HG02763 (cell line): ENCODE measurements at regions not wholly inside any gene's neighbourhood (a gene's known extent, or its start where the extent isn't known, plus 50 kb on each side); places are given as distances from the start of the nearest gene placed in this dataset.
"Not testable (repeated sequence)": the region's sequence is repeated elsewhere in the genome, so short reads cannot be mapped to it uniquely, and the experiment has no call there.

Experiments used
- ATAC-seq: cut with Tn5 transposase; IDR thresholded peaks from one replicate; pipeline ENCODE4 v1.9.1; 2021; ENCODE audit warnings: mild to moderate bottlenecking, moderate library complexity; ENCODE audit not compliant: unreplicated experiment

GRCh38 chr17:64800987-64801386 is 118.3 kb downstream of the LRRC37A3 start:
- not testable (repeated sequence) for ATAC-seq

DNA sequence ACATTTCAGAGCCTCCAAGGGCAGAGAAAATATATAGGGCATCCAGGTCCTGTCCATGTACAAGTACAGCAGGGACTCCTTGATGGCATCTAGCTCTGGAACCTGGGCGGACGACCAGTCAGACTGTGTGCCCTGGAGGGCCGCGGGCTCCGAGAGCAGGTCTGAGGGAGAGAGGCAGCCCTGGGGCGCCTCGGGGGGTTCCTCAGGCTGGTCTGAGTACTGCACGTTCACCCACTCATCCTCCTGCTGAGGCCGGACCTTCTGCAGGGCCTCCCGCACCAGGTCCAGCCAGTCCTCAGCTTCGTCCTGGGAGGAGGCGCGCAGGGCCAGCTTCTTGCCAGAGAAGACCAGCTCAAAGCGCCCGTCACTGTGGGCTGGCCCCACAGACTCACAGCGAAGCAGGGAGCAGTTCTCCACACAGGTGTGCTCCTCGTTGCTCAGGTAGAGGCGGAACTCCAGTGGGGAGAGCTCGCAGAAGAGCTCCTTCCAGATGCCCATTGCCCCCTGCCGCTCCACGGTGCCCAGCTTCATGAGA is 118.8 kb downstream of the LRRC37A3 start:
- ATAC-seq, result not testable (repeated sequence)

DNA sequence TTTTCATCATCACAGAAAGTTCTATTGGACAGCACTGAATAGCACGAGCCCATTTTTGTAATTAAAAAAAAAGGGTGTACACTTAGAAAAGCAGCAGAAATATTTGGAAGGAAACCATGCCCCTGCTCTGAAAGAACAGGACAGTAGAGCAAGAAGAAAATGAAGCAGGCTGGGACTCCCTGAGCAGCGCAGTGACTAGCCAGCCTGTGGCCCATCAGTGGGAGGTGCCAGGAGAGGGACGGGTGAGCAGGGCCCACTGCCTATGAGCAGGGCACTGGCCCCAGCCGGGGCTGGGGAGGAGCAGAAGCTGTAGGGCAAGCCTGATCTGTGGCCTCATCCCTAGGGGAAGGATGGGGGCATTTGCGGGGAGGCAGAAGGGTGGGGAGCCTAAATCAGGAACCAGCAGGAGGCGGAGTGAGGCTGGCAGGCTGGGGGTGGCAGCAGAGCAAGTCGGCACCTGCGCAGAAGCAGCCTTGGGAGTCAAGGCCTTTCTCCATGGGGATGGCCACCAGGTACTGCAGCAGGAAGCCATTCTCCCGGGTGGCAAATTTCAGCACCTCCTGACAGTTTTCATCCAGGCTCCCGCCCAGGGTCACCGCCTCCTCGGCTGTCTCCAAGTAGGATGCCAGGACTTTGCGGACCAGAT is 119.6 kb downstream of the LRRC37A3 start:
- ATAC-seq, result not testable (repeated sequence)

- ATAC-seq, result not testable (repeated sequence)
These were observed 120.3 kb downstream of the LRRC37A3 start for GRCh38 chr17:64798961-64799360.

DNA sequence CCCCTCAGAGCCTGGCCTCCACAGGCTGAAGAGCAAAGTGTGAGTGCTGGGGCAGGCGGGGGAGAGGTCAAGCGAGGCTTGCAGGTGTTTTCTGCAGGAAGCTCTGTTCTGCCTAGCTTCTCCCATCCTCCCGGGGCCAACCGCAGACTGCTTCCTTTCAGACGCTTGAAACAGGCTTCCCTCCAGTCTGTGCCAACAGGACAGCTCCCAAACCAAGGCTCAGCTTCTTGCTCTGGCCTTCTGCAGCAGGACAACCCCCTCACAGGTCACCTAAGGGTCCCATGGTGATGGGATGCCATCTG is 120.8 kb downstream of the LRRC37A3 start:
- peak; percentile 55 for ATAC-seq

- not testable (repeated sequence) for ATAC-seq
These were observed 121.4 kb downstream of the LRRC37A3 start for GRCh38 chr17:64797746-64798488.

DNA sequence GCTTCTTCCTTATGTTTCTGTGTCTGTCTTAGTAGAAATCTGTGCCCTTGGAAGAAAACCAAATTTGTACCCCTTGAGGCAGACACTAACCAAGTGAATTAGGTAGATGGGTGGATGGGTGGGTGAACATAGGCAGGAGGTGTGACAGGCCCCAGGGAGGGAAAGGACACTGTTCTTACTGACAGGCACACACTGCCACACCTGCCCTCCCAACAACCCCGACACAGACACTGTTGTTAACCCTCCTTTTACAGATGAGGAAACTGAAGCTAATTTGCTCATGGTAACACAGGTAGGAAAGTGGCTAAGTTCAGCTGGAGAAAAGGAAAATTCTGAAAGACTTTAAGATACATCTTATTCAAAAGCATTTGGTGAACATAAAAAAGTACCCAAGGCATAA is 123.9 kb downstream of the LRRC37A3 start:
- ATAC-seq, result not testable (repeated sequence)

GRCh38 chr17:64794548-64795274 is 124.6 kb downstream of the LRRC37A3 start:
- ATAC-seq, result not testable (repeated sequence)

DNA sequence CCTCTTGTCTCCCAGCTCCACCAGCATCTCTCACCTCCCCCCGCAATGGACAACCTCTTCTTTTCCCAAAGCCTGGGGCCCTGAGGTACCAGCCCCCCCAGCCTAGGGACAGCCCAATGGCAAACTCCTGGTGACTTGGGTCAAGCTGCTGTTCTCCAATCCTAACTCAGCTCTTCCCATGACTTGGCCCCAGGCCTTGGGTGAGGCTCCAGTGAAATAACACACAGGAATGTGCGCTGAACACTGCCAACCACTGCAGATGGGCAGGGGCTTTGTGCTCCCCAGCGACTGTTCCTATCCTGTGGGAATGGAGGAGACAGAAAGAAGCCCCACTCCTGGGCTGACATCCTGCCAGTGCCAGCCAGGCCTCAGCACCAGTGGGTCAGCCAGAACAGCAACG is 125.2 kb downstream of the LRRC37A3 start:
- not testable (repeated sequence) for ATAC-seq

GRCh38 chr17:64792793-64793575 is 126.3 kb downstream of the LRRC37A3 start:
- ATAC-seq, result not testable (repeated sequence)

- not testable (repeated sequence) for ATAC-seq
These were observed 127.0 kb downstream of the LRRC37A3 start for GRCh38 chr17:64792276-64792675.

DNA sequence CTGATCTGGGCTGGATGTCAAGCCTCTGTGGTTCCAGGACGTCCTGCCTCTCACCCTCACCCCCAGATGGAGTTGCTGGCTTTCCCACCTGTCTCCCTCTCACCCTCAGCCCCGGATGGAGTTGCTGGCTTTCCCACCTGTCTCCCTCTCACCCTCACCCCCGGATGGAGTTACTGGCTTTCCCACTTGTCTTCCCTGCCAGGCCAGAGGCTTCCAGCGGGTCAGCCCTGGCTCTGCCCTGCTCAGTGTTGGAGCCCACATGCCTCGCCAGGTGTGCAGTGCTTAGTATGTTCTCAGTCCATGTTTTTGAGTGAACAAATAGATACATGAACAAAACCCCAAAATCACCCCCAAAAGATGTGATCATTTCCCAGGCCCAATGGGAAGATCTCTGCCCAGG is 127.6 kb downstream of the LRRC37A3 start:
- not testable (repeated sequence) for ATAC-seq

- ATAC-seq, result not testable (repeated sequence)
These were observed 128.1 kb downstream of the LRRC37A3 start for GRCh38 chr17:64791226-64791625.

DNA sequence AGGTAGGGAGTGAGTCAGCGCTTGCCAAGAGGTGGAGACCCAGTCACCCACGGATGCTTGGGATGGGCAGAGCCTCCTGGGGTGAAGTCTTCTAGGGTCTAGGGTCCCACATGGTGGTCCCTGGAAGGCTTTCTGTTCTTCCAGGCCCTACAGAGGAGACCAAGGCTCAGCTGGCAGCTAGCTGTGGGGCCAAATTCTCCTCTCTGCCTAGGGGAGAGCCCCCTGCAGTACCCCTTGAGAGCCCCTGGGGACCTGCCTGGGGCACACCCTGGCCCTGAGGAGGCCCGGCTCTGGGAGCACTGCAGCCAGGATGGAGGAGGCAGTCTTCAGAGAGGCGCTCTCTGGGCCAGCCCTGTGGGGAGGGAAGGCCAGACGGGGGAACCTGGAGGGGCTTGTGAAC is 128.6 kb upstream of the SMURF2 start:
- not testable (repeated sequence) for ATAC-seq

GRCh38 chr17:64790193-64790592 is 128.1 kb upstream of the SMURF2 start:
- not testable (repeated sequence) for ATAC-seq

DNA sequence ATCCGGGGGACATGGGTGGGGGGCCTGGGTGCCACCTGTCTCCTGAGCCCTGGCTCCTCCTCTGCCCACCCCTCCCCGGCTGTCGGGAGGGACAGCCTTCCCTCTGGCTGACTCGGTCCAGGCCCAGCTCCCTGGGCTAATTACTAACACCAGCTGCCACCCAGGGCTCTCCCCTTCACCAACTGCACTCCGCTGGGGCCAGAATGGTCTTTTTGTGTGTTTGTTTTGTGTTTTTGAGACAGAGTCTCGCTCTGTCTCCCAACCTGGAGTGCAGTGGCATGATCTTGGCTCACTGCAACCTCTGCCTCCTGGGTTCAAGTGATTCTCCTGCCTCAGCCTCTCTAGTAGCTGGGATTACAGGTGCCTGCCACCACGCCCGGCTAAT is 126.9 kb upstream of the SMURF2 start:
- ATAC-seq, result not testable (repeated sequence)

- ATAC-seq, result no peak
These were observed 126.4 kb upstream of the SMURF2 start for GRCh38 chr17:64788286-64789060.

DNA sequence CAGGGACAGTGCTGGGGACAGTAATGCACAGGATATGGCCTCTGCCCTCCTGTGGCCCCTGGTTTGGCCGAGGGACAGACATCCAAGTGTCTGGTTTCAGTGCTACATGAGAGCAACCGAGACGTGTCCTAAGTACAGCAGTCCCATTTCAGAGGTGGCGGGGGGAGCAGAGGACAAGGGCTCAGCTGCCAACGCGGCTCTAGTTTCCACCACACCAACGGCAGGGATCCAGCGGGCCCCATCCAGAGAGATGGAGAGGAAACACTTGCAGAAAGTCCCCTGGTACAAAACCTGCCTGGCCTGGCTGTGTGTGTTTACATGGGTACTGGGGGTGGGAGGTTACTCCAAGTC is 125.8 kb upstream of the SMURF2 start:
- no peak for ATAC-seq

- no peak for ATAC-seq
These were observed 125.3 kb upstream of the SMURF2 start for GRCh38 chr17:64787255-64787920.

GRCh38 chr17:64786337-64786736 is 124.2 kb upstream of the SMURF2 start:
- no peak for ATAC-seq
